Activated CD8-positive, alpha-beta T cell treated with anti-CD3 and anti-CD28 coated beads for 36 hours (primary cell): ENCODE measurements at regions not wholly inside any gene's neighbourhood (a gene's known extent, or its start where the extent isn't known, plus 50 kb on each side); places are given as distances from the start of the nearest gene placed in this dataset.

ENCODE experiments used
- ATAC-seq: fragments of 200-7000 bp; cut with Tn5 transposase; one replicate; pipeline ENCODE4 v1.10.0; 2021; ENCODE audit warnings: mild to moderate bottlenecking, moderate library complexity
- CTCF ChIA-PET: fragments of 350-600 bp; sonication (Branson Sonifier 250); formaldehyde crosslinking; loops from one replicate; lab custom pipeline; 2021; ENCODE audit warnings: antibody characterized with exemption; lab: Charles Lee
- POLR2A ChIA-PET: fragments of 350-600 bp; sonication (Branson Sonifier 250); formaldehyde crosslinking; loops from one replicate; lab custom pipeline; 2021; ENCODE audit warnings: antibody characterized with exemption; lab: Charles Lee
- DNase-seq: peaks from one replicate; pipeline ENCODE4 v3.0.0-alpha.2; 2020
- H3K27ac Mint-ChIP-seq: one replicate; pipeline ENCODE4 v1.8.0; 2021; ENCODE audit warnings: mild to moderate bottlenecking, mixed read lengths
- H3K27me3 Mint-ChIP-seq: one replicate; pipeline ENCODE4 v1.8.0; 2021; ENCODE audit warnings: mixed read lengths
- H3K36me3 Mint-ChIP-seq: one replicate; pipeline ENCODE4 v1.8.0; 2021; ENCODE audit warnings: low read depth, mixed read lengths
- H3K4me1 Mint-ChIP-seq: one replicate; pipeline ENCODE4 v1.8.0; 2021; ENCODE audit warnings: low read depth, mixed read lengths
- H3K4me3 Mint-ChIP-seq: one replicate; pipeline ENCODE4 v1.8.0; 2021; ENCODE audit warnings: mild to moderate bottlenecking, moderate library complexity, mixed read lengths
- H3K9me3 Mint-ChIP-seq: one replicate; pipeline ENCODE4 v1.8.0; 2021; ENCODE audit warnings: mixed read lengths
- intact Hi-C: fragments of 100-400 bp; cut with micrococcal nuclease; formaldehyde crosslinking; loops from one replicate; pipeline ENCODE4 v1.10.0; 2022
- TF ChIP-seq, protein P1 (sequence below): fragments of 200-600 bp; IDR thresholded peaks from one replicate; pipeline ENCODE4 v1.8.0; 2022; ENCODE audit warnings: antibody characterized with exemption, mild to moderate bottlenecking

DNA sequence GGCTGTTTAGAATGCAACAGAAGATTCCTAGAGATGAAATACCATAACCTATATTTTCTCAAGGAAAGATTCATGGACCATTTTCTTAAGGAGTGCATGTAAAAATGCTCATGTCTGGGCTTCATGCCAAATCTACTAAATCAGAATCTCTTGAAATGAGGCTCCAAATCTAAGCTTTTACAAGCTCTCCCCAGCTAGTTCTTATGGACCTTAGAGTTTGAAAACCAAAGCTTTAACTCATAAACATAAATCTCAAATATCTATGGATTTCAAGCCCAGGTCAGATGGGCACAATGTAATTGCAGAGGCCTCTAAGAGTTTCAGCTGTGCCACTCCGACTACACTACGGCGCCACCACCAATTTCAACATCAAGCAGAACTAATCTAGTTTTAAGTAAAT is 117.3 kb upstream of the CAND1 start:
- ChIA-PET POLR2A (no interaction called here), CTCF (interaction anchor here (1.7 kb wide), 1 partner anchor 9 kb away, joined by 12 read pairs; no protein-coding TSS in a partner anchor)
- DNase-seq (no peak), ATAC-seq (no peak)
- peaks cover 5% of the 10 kb centered on the region for H3K4me1 Mint-ChIP-seq
- H3K27me3 Mint-ChIP-seq = peaks cover 10% of the 10 kb centered on the region
- TF ChIP-seq, protein P1, sequence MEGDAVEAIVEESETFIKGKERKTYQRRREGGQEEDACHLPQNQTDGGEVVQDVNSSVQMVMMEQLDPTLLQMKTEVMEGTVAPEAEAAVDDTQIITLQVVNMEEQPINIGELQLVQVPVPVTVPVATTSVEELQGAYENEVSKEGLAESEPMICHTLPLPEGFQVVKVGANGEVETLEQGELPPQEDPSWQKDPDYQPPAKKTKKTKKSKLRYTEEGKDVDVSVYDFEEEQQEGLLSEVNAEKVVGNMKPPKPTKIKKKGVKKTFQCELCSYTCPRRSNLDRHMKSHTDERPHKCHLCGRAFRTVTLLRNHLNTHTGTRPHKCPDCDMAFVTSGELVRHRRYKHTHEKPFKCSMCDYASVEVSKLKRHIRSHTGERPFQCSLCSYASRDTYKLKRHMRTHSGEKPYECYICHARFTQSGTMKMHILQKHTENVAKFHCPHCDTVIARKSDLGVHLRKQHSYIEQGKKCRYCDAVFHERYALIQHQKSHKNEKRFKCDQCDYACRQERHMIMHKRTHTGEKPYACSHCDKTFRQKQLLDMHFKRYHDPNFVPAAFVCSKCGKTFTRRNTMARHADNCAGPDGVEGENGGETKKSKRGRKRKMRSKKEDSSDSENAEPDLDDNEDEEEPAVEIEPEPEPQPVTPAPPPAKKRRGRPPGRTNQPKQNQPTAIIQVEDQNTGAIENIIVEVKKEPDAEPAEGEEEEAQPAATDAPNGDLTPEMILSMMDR = no peak
- H3K36me3 Mint-ChIP-seq = no peaks in the 10 kb centered on the region
- intact Hi-C loops = no loop called here
- no peaks in the 10 kb centered on the region for H3K9me3 Mint-ChIP-seq
- H3K4me3 Mint-ChIP-seq = no peak overlapping the region
- no peak overlapping the region for H3K27ac Mint-ChIP-seq

DNA sequence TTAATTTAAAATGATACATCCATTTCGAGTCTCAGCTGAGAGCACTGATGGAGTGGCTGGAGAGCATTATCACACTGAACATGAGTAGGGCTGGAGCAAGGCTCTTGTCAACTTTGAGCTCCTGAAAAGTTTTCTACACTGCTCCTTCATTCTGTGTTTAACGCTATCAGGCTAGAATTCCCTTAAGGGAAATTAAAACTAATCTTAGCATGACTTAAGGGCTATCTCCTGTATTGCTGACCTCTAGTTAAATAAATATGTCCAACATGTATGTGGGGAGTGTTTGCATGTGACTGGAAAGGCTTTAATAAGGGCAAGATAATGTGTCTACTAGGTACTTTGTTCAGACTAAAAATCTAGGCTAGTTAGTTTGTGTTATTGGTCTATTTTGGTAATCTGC is 116.7 kb upstream of the CAND1 start:
- peaks cover 10% of the 10 kb centered on the region for H3K27me3 Mint-ChIP-seq
- CTCF ChIA-PET = interaction anchor here (0.6 to 1.7 kb wide), 2 partner anchors 9 to 132 kb away, joined by 3 to 12 read pairs; no protein-coding TSS in a partner anchor

DNA sequence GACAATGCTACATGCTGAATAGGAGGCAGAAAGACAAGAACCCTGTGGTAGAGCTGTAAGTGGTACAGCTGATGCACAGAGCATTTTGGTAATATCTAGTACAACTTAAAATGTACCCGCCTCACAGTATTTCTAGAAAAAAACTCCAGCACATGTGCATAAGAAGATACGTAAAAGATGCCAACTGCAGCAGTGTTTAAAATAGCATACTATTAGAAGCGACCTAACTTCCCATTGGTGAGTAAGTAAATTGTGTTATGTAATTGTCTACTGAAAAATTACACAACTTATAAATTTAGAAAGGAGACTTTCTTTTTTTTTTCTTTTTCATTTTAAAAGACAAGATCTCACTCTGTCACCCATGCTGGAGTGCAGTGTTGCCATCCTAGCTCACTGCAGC is 114.3 kb upstream of the CAND1 start:
- CTCF ChIA-PET = no interaction called here
- intact Hi-C loops = no loop called here
- no peak for ATAC-seq

More for the DNA sequence above, 116.7 kb upstream of the CAND1 start:
- no peak for ATAC-seq
- POLR2A ChIA-PET = no interaction called here
- intact Hi-C loops = no loop called here
- TF ChIP-seq, protein P1 = no peak
- H3K27ac Mint-ChIP-seq = no peak overlapping the region
- no peaks in the 10 kb centered on the region for H3K9me3 Mint-ChIP-seq
- H3K4me1 Mint-ChIP-seq = peaks cover 3% of the 10 kb centered on the region
- DNase-seq = no peak
- H3K4me3 Mint-ChIP-seq = no peak overlapping the region
- H3K36me3 Mint-ChIP-seq = no peaks in the 10 kb centered on the region

DNA sequence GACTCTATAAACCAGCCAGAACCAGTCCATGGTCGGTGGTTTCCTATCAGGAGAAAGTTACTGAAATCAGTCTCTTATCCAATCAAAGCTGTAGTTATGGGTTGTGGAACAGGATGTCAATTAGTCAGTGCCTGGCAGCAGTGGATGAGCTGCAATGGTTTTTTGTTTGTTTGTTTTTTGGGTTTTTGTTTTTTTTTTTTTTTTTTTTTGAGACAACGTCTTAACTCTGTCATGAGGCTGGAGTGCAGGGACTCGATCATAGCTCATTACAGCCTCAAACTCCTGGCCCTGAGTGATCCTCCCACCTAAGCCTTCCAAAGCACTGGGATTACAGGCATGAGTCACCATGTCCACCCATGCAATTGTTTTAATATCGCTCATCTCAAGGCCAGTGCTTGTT is 113.3 kb upstream of the CAND1 start:
- ATAC-seq = no peak
- no peak overlapping the region for H3K4me3 Mint-ChIP-seq

More for the DNA sequence above, 114.3 kb upstream of the CAND1 start:
- H3K27me3 Mint-ChIP-seq = peaks cover 10% of the 10 kb centered on the region
- no peak overlapping the region for H3K27ac Mint-ChIP-seq
- no peaks in the 10 kb centered on the region for H3K36me3 Mint-ChIP-seq
- no peak for DNase-seq
- no peak overlapping the region for H3K4me3 Mint-ChIP-seq
- no peaks in the 10 kb centered on the region for H3K4me1 Mint-ChIP-seq
- POLR2A ChIA-PET = no interaction called here
- no peaks in the 10 kb centered on the region for H3K9me3 Mint-ChIP-seq
- TF ChIP-seq, protein P1 = no peak

DNA sequence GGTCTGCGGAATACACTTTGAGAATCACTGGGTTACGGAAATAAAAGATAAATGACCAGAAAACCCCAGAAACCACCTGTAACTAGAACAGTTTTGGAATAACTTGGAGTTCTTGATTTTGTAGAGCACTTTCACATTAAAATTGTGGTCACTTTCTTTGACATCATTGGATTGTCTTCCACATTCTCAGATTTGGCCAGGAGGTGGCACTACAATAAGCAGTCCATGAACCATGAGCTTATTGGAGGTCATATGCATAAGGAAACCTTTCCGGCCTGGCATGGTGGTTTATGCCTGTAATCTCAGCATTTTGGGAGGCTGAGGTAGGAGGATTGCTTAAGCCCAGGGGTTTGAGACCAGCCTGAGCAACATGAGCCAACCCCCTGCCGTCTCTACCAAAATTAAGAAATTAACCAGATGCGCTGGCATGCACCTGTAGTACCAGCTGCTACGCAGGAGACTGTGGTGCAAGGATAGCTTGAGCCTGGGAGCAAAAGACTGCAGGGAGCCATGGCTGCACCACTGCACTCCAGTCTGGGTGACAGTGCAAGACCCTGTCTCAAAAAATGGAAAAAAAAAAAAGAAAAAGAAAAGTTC is 107.7 kb upstream of the CAND1 start:
- Mint-ChIP-seq H3K36me3 (no peaks in the 10 kb centered on the region), H3K4me3 (no peak overlapping the region), H3K9me3 (no peaks in the 10 kb centered on the region), H3K27ac (no peak overlapping the region), H3K27me3 (peaks cover 2% of the 10 kb centered on the region), H3K4me1 (no peaks in the 10 kb centered on the region)
- ChIA-PET POLR2A (no interaction called here), CTCF (interaction anchor here (0.6 to 2.9 kb wide), 23 partner anchors 9 to 788 kb away, joined by 3 to 12 read pairs (median 4); partner anchors contain the start of gene CAND1)
- TF ChIP-seq, protein P1 = peak; percentile 54
- intact Hi-C loops = no loop called here
- ATAC-seq (no peak), DNase-seq (peak; percentile 63)

More for the DNA sequence above, 113.3 kb upstream of the CAND1 start:
- DNase-seq = no peak
- intact Hi-C loops = no loop called here
- no peaks in the 10 kb centered on the region for H3K9me3 Mint-ChIP-seq
- TF ChIP-seq, protein P1 = no peak
- POLR2A ChIA-PET = no interaction called here
- H3K27me3 Mint-ChIP-seq = peaks cover 10% of the 10 kb centered on the region
- no peak overlapping the region for H3K27ac Mint-ChIP-seq
- no peaks in the 10 kb centered on the region for H3K36me3 Mint-ChIP-seq
- CTCF ChIA-PET = no interaction called here
- H3K4me1 Mint-ChIP-seq = no peaks in the 10 kb centered on the region
